ENCODE measurements at regions not wholly inside any gene's neighbourhood (a gene's known extent, or its start where the extent isn't known, plus 50 kb on each side); places are given as distances from the start of the nearest gene placed in this dataset.
"Not testable (repeated sequence)": the region's sequence is repeated elsewhere in the genome, so short reads cannot be mapped to it uniquely, and the experiment has no call there.

DNA sequence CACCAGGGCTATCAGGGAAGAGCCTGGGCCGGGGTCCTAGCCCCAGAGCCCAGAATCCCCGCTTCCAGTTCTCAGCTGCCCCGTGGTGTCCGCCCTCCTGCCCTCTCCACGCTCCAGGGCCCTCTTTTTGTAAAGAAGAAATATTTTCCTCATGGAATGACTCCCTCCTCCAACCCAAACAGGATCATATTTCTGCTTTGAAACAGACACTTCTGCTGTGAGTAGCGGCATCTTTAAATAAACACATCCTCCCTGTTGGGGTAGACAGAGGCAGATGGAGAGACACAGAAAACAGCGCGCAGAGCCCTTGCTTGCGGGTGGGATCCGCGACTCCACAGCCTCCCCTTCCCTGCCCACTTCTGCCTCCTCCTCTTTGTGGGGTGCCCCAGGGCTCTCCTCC, 4384.7 kb upstream of the TPTE start:
- H3K36me3 ChIP-seq; H3K27me3 ChIP-seq; DNase-seq; intact Hi-C loops (cut with DNase I); H3K4me3 ChIP-seq (replicated peaks in 1 of 3); H3K9me3 ChIP-seq; H3K27ac ChIP-seq; H3K4me1 ChIP-seq: not testable (repeated sequence)
- no CpG with 5 or more reads among the region's 11 CpGs for WGBS, 2 donors

DNA sequence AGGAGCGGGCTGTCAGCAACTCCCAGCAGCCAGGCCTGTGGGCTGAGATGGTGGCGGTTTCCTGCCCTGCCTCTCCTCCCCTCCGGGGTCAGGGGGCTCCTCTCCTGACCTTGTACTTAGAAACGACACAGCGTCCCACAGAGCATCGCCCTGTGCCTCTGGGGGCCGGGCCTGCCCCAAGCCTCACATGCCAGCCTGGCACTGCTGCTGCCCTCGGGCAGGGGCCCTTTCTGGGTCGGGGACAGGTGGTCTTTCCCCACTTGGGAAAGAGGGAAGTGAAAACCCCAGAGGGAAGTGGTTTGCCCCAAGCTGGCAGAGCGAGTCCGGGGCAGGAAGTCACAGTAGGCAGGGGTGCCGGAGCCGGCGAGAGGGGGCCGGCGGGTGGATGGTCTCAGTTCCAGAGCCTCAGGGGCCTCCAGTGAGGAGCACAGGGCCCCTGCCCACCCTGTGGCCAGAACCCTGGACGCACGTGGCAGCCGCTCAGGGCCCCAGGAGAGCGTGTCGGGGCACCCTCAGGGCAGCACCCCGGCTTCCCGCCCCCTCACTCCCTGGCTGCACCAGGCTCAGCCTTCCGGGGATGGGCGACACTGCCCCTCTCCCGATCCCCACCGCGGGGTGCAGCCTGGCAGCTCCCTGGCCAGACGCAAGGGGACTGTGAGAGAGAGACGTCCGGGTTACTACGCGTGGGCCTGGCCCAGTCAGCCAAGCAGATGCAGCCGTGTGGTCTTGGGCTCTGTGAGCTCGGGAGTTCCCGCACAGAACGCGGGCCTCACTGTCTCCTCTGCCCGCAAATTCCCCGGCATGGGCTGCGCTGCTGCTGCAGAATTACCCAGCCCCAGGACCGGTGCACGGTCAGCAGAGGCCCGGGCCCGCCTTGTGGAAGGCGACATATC, 4382.9 kb upstream of the TPTE start:
- H3K9me3 ChIP-seq; H3K27me3 ChIP-seq; H3K4me3 ChIP-seq (replicated peaks in 1 of 3); intact Hi-C loops (cut with DNase I); H3K4me1 ChIP-seq; H3K27ac ChIP-seq; H3K36me3 ChIP-seq; DNase-seq: not testable (repeated sequence)
- no CpG with 5 or more reads among the region's 46 CpGs for WGBS, 2 donors

DNA sequence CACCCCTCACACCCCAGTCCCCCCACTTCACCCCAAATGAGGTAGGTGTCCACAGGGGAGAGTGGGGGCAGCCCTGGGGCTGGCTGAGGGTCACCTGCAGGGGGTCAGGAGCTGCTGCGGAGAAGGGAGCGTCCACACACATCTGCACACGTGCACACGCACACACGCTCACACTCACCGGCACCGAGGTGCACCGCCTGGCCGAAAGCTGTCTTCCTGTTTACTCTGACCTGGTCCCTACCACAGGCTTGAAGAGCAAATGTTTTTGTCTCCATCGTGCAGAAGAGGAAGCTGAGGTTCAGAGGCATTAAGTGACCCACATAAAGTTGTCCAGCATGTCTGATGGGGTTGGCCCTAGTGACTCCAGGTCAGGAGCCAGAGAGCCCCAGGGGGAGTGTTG, 4382.1 kb upstream of the TPTE start:
- WGBS, 2 donors, result no CpG with 5 or more reads among the region's 10 CpGs
- H3K4me1 ChIP-seq; intact Hi-C loops (cut with DNase I); H3K9me3 ChIP-seq; H3K36me3 ChIP-seq; H3K27ac ChIP-seq; DNase-seq; H3K4me3 ChIP-seq (replicated peaks in 1 of 3); H3K27me3 ChIP-seq: not testable (repeated sequence)

DNA sequence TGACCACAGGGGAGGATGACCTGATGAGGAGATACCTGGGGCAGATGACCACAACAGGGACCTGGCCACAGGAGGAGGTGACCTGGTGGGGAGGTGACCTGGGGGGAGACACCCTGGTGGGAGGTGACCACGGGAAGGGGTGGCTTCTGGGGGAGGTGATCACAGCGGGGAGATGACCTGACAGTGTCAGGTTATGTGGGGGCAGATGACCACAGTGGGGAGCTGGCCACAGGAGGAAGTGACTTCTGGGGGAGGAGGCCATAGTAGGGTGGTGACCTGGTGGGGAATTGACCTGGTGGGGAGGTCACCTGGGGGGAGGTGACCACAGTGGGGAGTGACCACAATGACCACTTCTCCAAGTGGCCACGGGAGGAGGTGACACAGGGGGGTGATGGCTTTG, 4381.5 kb upstream of the TPTE start:
- intact Hi-C loops (cut with DNase I); H3K27me3 ChIP-seq: not testable (repeated sequence)
- WGBS, 2 donors, result no CpG with 5 or more reads among the region's 3 CpGs

DNA sequence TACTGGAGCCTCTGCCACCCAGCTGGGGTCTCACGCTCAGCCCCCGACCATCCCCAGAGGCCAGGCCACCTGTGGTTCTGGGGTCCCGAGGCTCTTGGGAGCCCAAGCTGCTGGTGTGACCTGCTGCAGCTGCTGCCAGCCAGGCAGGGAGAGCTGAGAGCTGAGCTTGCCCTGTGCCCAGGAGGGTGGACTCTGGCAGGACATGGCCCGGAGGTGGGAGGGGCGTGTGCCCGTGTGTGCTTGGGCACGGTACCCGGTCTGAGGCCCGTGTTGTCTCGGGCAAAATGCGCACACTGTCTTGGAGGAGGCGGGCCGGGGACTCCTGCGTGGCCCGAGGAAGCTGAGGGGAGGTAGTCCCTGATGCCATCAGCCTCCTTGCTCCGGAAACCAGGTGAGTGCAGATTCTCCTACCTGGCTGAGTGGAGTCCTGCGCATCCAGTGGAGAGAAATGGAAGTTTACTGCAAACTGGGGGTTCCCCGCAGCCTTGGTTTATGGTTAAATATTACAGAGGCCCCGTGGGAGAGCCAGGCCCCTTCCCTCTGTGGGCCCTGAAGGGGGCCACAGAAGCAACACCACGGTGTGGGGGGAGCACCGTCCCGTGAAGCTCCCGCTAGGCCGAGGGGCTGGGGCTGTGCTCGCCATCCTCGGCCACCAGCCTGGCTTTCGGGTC, 4380.8 kb upstream of the TPTE start:
- no CpG with 5 or more reads among the region's 27 CpGs for WGBS, 2 donors
- H3K9me3 ChIP-seq, result not testable (repeated sequence)

More for the DNA sequence above, 4381.5 kb upstream of the TPTE start:
- H3K4me3 ChIP-seq (replicated peaks in 1 of 3); DNase-seq; H3K36me3 ChIP-seq; H3K9me3 ChIP-seq; H3K4me1 ChIP-seq; H3K27ac ChIP-seq: not testable (repeated sequence)

DNA sequence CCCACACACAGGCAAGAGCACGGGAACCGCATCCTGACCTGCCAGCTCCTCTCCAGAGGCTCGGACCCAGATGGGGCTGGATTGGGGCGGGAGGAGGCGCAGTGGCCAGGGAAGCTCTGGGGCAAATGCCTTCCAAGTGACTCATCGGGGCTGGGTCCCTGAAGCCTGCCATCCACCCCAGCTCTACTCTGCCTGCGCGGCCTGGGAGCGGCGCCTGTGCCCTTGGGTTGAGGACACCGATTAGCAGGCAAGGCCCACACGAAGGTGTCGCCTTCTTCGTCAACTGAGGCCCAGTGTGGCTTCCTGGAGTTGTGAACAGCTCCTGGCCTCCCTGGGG, 4380.3 kb upstream of the TPTE start:
- H3K27me3 ChIP-seq; H3K4me1 ChIP-seq; H3K4me3 ChIP-seq (replicated peaks in 1 of 3); DNase-seq; intact Hi-C loops (cut with DNase I); H3K36me3 ChIP-seq; H3K9me3 ChIP-seq; H3K27ac ChIP-seq: not testable (repeated sequence)
- no CpG with 5 or more reads among the region's 14 CpGs for WGBS, 2 donors

More for the DNA sequence above, 4380.8 kb upstream of the TPTE start:
- H3K36me3 ChIP-seq; H3K4me3 ChIP-seq (replicated peaks in 1 of 3); intact Hi-C loops (cut with DNase I); H3K27me3 ChIP-seq; DNase-seq; H3K27ac ChIP-seq; H3K4me1 ChIP-seq: not testable (repeated sequence)

DNA sequence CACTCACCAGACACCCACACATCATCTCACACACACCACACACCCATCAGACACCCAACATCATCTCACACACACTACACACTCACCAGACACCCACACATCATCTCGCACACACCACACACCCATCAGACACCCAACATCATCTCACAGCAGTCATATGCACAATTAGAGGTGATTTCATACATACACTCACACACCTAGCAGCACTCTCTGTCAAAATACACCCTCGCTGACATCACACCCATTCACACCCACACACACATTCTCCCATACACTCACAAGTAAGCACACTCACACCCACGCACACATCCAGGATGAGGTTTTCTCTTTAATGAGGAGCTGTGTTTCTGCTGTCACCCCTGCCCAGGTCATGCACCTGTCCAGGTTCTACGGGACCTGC, 4368.2 kb upstream of the TPTE start:
- WGBS, 2 donors, result no CpG with 5 or more reads among the region's 4 CpGs
- H3K9me3 ChIP-seq; H3K27ac ChIP-seq; H3K4me1 ChIP-seq; DNase-seq; H3K27me3 ChIP-seq; H3K4me3 ChIP-seq (replicated peaks in 1 of 3); H3K36me3 ChIP-seq; intact Hi-C loops (cut with DNase I): not testable (repeated sequence)

DNA sequence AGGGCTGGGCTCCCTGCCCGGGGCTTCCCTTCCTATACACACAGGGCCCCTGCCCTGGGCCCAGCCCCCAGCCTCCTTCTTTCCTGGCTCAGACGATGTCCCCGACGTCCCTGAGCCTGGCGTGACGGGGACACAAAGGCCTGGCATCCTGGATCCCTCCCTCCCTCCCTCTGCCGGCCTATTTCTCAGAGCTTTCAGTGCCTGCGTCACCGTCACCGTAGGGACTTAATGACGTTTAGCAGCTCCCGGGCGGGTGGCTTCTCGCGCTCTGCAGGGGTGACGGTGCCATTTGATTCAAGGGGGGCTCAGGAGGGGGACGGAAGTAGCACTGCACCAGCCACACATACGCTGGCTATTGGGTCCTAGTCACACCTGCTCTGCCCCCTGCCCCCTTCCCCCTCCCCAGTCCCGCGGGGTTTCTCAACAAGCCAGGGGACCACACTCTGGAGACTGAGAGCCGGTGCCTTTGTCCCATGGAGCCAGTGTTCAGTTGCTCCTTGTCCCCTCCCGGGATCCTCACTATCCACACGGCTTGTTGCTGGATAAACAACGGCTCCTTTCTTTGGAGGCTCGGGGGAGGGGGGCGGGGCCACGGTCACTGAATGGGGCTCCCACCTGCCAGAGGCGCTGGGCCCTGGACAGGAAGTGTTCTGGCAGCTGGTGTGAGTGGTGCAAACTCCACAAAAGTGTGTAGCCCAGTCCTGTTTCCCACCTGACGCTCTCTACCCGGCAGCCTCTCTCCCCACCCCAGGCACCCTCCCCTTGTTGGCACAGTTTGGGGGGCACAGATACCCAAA, 4366.7 kb upstream of the TPTE start:
- H3K9me3 ChIP-seq; H3K4me3 ChIP-seq (replicated peaks in 1 of 3); H3K4me1 ChIP-seq; H3K27ac ChIP-seq; H3K27me3 ChIP-seq; H3K36me3 ChIP-seq; intact Hi-C loops (cut with DNase I): not testable (repeated sequence)
- no CpG with 5 or more reads among the region's 30 CpGs for WGBS, 2 donors
- peak; percentile 5 to 7 for DNase-seq

DNA sequence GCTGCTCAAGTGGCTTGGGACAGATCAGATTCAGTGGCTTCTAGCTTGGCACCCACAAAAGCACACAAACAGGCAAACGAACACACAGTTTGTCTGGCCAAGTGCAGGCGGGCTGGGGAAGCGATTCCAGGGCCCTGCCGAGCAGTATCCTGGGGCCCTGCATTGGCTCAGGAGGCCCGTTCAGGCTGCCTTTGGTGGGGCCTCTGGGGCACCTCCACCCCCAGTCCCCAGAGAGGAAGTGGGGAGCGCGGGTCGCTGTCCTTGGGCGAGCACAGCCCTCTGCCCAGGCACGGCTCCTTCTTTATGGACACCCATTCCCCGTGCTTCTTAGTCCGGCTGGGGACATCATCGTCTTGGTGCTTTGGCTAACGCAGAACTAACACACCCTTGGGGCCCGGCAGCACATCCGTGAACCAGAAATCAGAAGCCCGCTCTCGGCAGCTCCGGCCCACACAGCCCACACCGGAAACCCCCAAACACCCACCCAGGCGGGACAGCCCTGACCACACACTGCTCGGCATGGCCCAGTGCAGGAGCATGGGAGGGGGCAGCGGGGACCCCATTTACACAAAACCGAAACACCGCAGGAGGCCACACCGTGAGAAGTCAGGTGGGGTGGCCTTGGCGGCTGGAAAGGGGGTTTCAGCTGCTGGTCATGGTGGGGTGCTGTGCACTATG, 4364.5 kb upstream of the TPTE start:
- H3K27me3 ChIP-seq; H3K4me3 ChIP-seq (replicated peaks in 1 of 3); H3K36me3 ChIP-seq; H3K9me3 ChIP-seq; DNase-seq; H3K27ac ChIP-seq; H3K4me1 ChIP-seq; intact Hi-C loops (cut with DNase I): not testable (repeated sequence)
- WGBS, 2 donors, result no CpG with 5 or more reads among the region's 27 CpGs

DNA sequence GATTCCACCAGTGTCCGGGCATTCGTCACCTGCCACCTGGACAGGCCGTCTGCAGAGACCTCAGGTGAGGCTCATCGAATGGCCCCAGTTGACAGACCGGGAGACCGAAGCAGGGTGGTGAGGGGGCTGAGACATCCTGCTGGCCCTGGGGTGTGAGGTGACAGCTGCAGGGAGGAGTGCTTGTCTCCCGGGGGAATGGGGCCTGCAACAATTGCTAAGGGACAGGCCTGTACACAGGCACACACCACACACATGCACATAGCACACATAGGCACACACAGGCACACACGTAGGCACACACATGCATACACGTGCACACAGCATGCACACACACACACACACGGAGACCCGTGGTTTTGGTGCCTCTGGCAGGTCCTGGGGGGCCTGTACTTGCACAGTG, 4363.9 kb upstream of the TPTE start:
- intact Hi-C loops (cut with DNase I); H3K27ac ChIP-seq; H3K4me1 ChIP-seq; H3K27me3 ChIP-seq; H3K36me3 ChIP-seq; DNase-seq; H3K9me3 ChIP-seq; H3K4me3 ChIP-seq (replicated peaks in 1 of 3): not testable (repeated sequence)
- WGBS, 2 donors, result no CpG with 5 or more reads among the region's 11 CpGs

DNA sequence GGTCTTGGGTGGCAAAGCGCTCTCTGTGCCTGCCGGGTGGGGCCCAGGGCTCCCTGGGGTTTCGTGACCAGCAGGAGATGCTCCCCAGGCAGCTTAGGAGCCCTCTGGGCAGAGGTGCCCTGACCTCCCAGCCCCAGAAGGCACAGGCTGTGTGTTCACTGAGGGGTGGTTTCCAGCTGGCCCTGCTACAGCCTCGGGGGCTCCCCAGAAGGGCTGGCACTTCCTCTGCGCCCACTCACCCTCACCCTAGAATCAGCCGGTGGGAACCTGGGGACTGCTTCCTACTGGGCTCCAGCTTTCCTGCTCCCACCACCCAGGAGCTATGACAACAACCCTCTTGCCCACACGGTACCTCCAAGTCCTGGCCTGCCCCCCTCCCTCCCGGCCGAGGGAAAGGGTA, 4363.2 kb upstream of the TPTE start:
- H3K36me3 ChIP-seq; DNase-seq; H3K27ac ChIP-seq; H3K27me3 ChIP-seq; H3K9me3 ChIP-seq; H3K4me3 ChIP-seq (replicated peaks in 1 of 3); H3K4me1 ChIP-seq; intact Hi-C loops (cut with DNase I): not testable (repeated sequence)
- WGBS, 2 donors, result no CpG with 5 or more reads among the region's 9 CpGs

Data from thyroid gland (tissue), 4 donors.